Kidney epithelial cell (primary cell): ENCODE measurements at regions not wholly inside any gene's neighbourhood (a gene's known extent, or its start where the extent isn't known, plus 50 kb on each side); places are given as distances from the start of the nearest gene placed in this dataset.

Experiments
- DNase-seq: peaks from one replicate; pipeline ENCODE4 v3.0.0-alpha.2; 2010; ENCODE audit warnings: low read depth
- H3K27me3 ChIP-seq: 2 replicates; pipeline ENCODE4 v1.6.0; 2011; ENCODE audit warnings: low read length; ENCODE audit not compliant: control insufficient read depth, insufficient read depth
- H3K36me3 ChIP-seq: 2 replicates; pipeline ENCODE4 v1.5.1; 2011; ENCODE audit warnings: low read length; ENCODE audit not compliant: control insufficient read depth, insufficient read depth
- H3K4me3 ChIP-seq: 2 replicates; pipeline ENCODE4 v1.5.1; 2011; ENCODE audit warnings: low read depth, mild to moderate bottlenecking, control low read depth, low read length
- TF ChIP-seq, protein P1 (sequence below): IDR thresholded peaks from 2 replicates; pipeline ENCODE4 v1.5.1; 2011; ENCODE audit warnings: mild to moderate bottlenecking, moderate library complexity, low read length, control low read depth, inconsistent platforms; ENCODE audit not compliant: insufficient read depth, poor library complexity, severe bottlenecking

- TF ChIP-seq, protein P1, sequence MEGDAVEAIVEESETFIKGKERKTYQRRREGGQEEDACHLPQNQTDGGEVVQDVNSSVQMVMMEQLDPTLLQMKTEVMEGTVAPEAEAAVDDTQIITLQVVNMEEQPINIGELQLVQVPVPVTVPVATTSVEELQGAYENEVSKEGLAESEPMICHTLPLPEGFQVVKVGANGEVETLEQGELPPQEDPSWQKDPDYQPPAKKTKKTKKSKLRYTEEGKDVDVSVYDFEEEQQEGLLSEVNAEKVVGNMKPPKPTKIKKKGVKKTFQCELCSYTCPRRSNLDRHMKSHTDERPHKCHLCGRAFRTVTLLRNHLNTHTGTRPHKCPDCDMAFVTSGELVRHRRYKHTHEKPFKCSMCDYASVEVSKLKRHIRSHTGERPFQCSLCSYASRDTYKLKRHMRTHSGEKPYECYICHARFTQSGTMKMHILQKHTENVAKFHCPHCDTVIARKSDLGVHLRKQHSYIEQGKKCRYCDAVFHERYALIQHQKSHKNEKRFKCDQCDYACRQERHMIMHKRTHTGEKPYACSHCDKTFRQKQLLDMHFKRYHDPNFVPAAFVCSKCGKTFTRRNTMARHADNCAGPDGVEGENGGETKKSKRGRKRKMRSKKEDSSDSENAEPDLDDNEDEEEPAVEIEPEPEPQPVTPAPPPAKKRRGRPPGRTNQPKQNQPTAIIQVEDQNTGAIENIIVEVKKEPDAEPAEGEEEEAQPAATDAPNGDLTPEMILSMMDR = no peak
- Histone ChIP-seq H3K4me3 (no peak overlapping the region), H3K27me3 (no peaks in the 10 kb centered on the region), H3K36me3 (no peaks in the 10 kb centered on the region)
- no peak for DNase-seq
Observed at GRCh38 chr9:94204174-94204573, 54.9 kb upstream of the ZNF169 start.

- TF ChIP-seq, protein P1 = no peak
- H3K4me3 ChIP-seq = no peak overlapping the region
- H3K36me3 ChIP-seq = no peaks in the 10 kb centered on the region
- DNase-seq = no peak
- no peaks in the 10 kb centered on the region for H3K27me3 ChIP-seq
Observed at GRCh38 chr9:94207781-94208180, 51.3 kb upstream of the ZNF169 start.
